ENCODE measurements at regions not wholly inside any gene's neighbourhood (a gene's known extent, or its start where the extent isn't known, plus 50 kb on each side); places are given as distances from the start of the nearest gene placed in this dataset.

DNA sequence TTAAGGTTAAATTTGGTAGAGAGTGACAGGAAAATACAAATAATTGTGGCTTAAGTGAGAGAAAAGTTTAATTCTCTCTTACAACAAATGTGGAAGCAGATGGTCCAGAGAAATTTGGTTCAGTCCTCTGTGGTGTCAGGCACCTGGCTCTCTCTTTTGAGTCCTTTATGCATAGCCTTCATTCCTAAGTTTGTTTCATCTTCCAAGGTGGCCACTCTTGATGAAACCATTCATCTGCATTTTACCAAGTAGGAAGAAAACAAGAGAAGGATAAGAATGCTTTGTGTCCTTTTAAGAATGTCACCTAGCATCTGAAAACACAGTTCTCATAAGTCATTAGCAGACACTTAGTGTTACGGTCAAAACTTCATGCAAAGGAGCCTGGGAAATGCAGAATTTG is 442.5 kb downstream of the CCER1 start:
- H3K27ac ChIP-seq, result no peak overlapping the region
- TF ChIP-seq, protein P1, sequence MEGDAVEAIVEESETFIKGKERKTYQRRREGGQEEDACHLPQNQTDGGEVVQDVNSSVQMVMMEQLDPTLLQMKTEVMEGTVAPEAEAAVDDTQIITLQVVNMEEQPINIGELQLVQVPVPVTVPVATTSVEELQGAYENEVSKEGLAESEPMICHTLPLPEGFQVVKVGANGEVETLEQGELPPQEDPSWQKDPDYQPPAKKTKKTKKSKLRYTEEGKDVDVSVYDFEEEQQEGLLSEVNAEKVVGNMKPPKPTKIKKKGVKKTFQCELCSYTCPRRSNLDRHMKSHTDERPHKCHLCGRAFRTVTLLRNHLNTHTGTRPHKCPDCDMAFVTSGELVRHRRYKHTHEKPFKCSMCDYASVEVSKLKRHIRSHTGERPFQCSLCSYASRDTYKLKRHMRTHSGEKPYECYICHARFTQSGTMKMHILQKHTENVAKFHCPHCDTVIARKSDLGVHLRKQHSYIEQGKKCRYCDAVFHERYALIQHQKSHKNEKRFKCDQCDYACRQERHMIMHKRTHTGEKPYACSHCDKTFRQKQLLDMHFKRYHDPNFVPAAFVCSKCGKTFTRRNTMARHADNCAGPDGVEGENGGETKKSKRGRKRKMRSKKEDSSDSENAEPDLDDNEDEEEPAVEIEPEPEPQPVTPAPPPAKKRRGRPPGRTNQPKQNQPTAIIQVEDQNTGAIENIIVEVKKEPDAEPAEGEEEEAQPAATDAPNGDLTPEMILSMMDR (conservative IDR thresholded peaks at IDR 0.05), result no peak

DNA sequence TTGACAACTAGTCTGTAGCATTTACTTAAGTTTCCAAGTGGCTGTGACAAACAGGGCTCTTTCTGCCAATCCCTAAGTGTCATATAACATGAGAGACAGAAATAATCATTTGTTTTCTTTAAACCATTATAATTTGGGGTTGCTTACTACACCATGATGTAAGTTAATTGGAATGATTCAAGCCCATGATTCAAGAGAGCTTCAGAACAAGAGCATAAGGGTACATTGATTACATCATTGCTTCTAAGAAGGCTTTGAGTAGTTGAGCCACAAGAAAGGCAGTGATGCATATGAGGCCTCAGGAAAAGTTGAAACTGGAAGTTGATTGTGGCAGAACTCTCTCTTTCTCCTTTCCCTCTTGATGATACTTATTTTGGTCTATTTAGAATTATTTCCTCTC is 444.0 kb downstream of the CCER1 start:
- no peak overlapping the region for H3K27ac ChIP-seq

DNA sequence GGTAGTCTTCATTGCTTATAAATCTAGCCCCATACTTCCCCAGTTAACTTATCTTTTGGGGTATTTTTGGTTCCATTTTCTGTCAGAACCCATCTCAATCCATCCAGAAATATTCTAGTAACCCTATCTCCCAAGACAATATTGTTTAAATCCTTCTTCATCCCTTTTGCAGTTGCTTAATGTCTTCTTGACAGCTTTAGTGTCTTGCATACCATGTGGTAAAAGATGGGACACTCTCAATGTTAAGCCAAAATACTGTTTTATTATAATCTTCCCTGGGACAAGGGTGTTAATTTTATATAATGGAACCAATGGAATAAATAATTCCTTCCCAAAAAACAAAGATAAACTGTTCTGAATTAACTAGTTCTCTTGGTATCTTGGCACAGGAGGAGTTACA is 450.2 kb downstream of the CCER1 start:
- TF ChIP-seq, protein P1 (conservative IDR thresholded peaks at IDR 0.05), result no peak
- no peak overlapping the region for H3K27ac ChIP-seq

More for the DNA sequence above, 444.0 kb downstream of the CCER1 start:
- TF ChIP-seq, protein P1 (conservative IDR thresholded peaks at IDR 0.05), result no peak

DNA sequence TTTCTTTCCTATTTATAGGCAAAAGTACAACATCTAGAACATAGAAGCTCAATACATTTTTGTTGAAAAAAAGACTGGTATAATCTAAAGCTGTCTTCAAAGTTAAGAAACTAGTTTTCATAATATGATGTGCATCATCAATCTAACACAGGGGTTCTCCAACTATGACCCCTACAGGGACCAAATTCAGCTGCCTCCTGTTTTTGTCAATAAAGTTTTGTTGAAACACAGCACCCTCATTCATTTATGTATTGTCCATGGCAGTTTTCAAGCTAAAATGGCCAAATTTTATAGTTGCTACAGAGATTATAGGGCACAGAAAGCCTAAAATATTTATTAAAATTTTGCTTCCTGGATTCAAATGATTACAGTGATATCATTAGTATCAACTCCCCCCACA is 452.9 kb downstream of the CCER1 start:
- no peak overlapping the region for H3K27ac ChIP-seq
- TF ChIP-seq, protein P1 (conservative IDR thresholded peaks at IDR 0.05), result no peak

DNA sequence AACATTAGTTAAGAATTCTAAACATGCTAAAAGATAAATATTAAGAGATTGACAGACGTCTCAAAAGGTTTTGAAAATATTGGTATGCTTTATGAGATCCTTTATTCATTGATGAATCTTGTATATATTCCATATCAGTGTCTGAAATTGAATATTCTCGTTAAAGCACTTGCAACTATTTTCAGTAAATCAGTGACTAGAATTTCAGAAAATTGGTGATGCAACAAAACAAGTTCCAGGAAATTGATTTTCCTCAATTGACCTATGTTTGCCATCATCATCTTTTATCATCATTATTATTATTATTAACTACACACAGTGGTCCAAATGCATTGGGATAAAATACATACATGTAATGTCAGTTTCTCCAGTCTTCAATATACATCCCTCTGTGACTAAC is 453.6 kb downstream of the CCER1 start:
- TF ChIP-seq, protein P1 (conservative IDR thresholded peaks at IDR 0.05), result no peak
- H3K27ac ChIP-seq, result no peak overlapping the region

DNA sequence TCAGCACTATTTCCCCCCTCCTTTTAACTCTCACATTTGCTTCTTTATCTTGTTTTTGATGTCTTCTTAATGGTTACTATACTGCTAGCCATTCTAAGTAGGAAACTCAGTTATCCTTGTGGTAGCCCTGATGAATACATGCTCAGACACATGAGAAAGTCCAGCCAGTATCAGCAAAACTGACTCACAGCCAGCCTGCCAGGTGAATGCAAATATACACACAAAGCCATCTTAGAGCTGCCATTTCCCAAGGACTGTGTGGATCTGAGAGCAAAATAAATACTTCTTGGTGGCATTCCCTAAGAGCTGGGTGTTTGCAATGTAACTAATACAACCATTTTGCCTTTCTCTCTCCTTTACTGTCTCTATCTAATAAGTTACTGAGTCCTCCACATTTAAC is 455.2 kb downstream of the CCER1 start:
- TF ChIP-seq, protein P1 (conservative IDR thresholded peaks at IDR 0.05), result no peak
- peak overlapping the region; percentile 32; the same call in 1 of the 2 replicates for H3K27ac ChIP-seq

DNA sequence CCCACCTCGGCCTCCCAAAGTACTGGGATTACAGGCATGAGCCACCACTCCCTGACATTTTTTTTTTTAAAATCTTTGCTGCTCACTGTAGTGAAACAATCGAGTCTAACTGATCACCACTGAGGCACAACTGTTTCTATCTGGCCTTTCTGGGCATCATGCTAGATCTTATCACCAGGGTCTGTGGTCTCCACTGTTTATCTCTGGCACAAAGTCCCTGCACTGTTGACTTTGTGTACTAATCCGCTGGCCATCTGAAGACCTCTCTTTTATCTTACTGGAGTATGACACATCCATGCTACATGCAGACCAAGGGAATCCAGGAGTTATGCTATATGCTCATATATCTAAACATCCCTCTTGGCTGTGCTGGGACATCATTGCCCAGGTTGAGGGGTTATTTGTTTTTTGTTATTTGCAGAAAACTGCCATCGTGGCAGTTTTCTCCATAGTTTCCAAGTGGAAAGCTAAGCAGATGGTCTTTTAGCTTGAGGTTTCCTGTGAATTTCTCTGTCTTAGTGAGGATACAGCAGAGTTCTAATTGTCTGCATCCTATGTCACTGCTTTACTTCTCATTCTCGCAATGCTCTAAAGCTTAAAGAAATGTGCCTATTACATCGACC is 456.9 kb downstream of the CCER1 start:
- TF ChIP-seq, protein P1 (conservative IDR thresholded peaks at IDR 0.05), result no peak
- no peak overlapping the region for H3K27ac ChIP-seq

Data from VCaP (cell line).